ENCODE measurements at regions not wholly inside any gene's neighbourhood (a gene's known extent, or its start where the extent isn't known, plus 50 kb on each side); places are given as distances from the start of the nearest gene placed in this dataset.
A peak's percentile ranks its signal among the peaks of the same experiment; 100 is the strongest.
"Not testable (repeated sequence)": the region's sequence is repeated elsewhere in the genome, so short reads cannot be mapped to it uniquely, and the experiment has no call there.

GRCh38 chr18:78246588-78246987, 733.0 kb upstream of the SALL3 start:
- H3K9me3 ChIP-seq (ENCODE audit: control insufficient read depth, low read length): no peaks in the 10 kb centered on the region
- no peaks in the 10 kb centered on the region for H3K27me3 ChIP-seq (ENCODE audit: control insufficient read depth in 1 of 2, insufficient read depth in 2 of 2, low read length in 1 of 2)
- no peaks in the 10 kb centered on the region for H3K4me1 ChIP-seq (ENCODE audit: control insufficient read depth in 1 of 2, insufficient read depth in 2 of 2, low read length in 2 of 2)
- ATAC-seq (ENCODE audit: low FRiP score): no peak
- WGBS, 2 donors: 42 to 46% methylated on average over 17 of the region's 17 CpGs
- H3K4me3 ChIP-seq (ENCODE audit: low read length in 2 of 2): no peak overlapping the region
- no peak overlapping the region for H3K27ac ChIP-seq (ENCODE audit: low read depth in 1 of 2, low read length in 2 of 2)
- H3K36me3 ChIP-seq (ENCODE audit: control insufficient read depth in 1 of 2, insufficient read depth in 2 of 2, low read length in 1 of 2): no peaks in the 10 kb centered on the region
- DNase-seq: no peak
- intact Hi-C loops (cut with DNase I): no loop called here

- Histone ChIP-seq H3K4me1 (ENCODE audit: control insufficient read depth in 1 of 2, insufficient read depth in 2 of 2, low read length in 2 of 2) (no peaks in the 10 kb centered on the region), H3K36me3 (ENCODE audit: control insufficient read depth in 1 of 2, insufficient read depth in 2 of 2, low read length in 1 of 2) (no peaks in the 10 kb centered on the region), H3K27ac (ENCODE audit: low read depth in 1 of 2, low read length in 2 of 2) (no peak overlapping the region), H3K4me3 (ENCODE audit: low read length in 2 of 2) (no peak overlapping the region), H3K27me3 (ENCODE audit: control insufficient read depth in 1 of 2, insufficient read depth in 2 of 2, low read length in 1 of 2) (no peaks in the 10 kb centered on the region), H3K9me3 (ENCODE audit: control insufficient read depth, low read length) (no peaks in the 10 kb centered on the region)
- DNase-seq (no peak), ATAC-seq (ENCODE audit: low FRiP score) (no peak)
- intact Hi-C loops (cut with DNase I): no loop called here
- 76 to 78% methylated on average over 14 of the region's 14 CpGs for WGBS, 2 donors
These were observed 731.9 kb upstream of the SALL3 start for GRCh38 chr18:78247615-78248289.

GRCh38 chr18:78255013-78255412, 724.6 kb upstream of the SALL3 start:
- Histone ChIP-seq H3K9me3 (ENCODE audit: control insufficient read depth, low read length) (no peaks in the 10 kb centered on the region), H3K27ac (ENCODE audit: low read depth in 1 of 2, low read length in 2 of 2) (no peak overlapping the region), H3K4me1 (ENCODE audit: control insufficient read depth in 1 of 2, insufficient read depth in 2 of 2, low read length in 2 of 2) (no peaks in the 10 kb centered on the region), H3K4me3 (ENCODE audit: low read length in 2 of 2) (no peak overlapping the region), H3K36me3 (ENCODE audit: control insufficient read depth in 1 of 2, insufficient read depth in 2 of 2, low read length in 1 of 2) (no peaks in the 10 kb centered on the region), H3K27me3 (ENCODE audit: control insufficient read depth in 1 of 2, insufficient read depth in 2 of 2, low read length in 1 of 2) (no peaks in the 10 kb centered on the region)
- intact Hi-C loops (cut with DNase I): no loop called here
- ATAC-seq (ENCODE audit: low FRiP score): no peak
- WGBS, 2 donors: 90 to 92% methylated on average over 10 of the region's 10 CpGs
- DNase-seq: no peak

GRCh38 chr18:78268226-78268988, 711.2 kb upstream of the SALL3 start:
- DNase-seq (no peak), ATAC-seq (ENCODE audit: low FRiP score) (no peak)
- Histone ChIP-seq H3K4me3 (ENCODE audit: low read length in 2 of 2) (no peak overlapping the region), H3K9me3 (ENCODE audit: control insufficient read depth, low read length) (peaks cover 1% of the 10 kb centered on the region), H3K4me1 (ENCODE audit: control insufficient read depth in 1 of 2, insufficient read depth in 2 of 2, low read length in 2 of 2) (no peaks in the 10 kb centered on the region), H3K27ac (ENCODE audit: low read depth in 1 of 2, low read length in 2 of 2) (no peak overlapping the region), H3K27me3 (ENCODE audit: control insufficient read depth in 1 of 2, insufficient read depth in 2 of 2, low read length in 1 of 2) (no peaks in the 10 kb centered on the region), H3K36me3 (ENCODE audit: control insufficient read depth in 1 of 2, insufficient read depth in 2 of 2, low read length in 1 of 2) (no peaks in the 10 kb centered on the region)
- WGBS, 2 donors: 61 to 67% methylated on average over 26 of the region's 26 CpGs
- intact Hi-C loops (cut with DNase I): no loop called here

- Histone ChIP-seq H3K27ac (ENCODE audit: low read depth in 1 of 2, low read length in 2 of 2) (no peak overlapping the region), H3K4me1 (ENCODE audit: control insufficient read depth in 1 of 2, insufficient read depth in 2 of 2, low read length in 2 of 2) (no peaks in the 10 kb centered on the region), H3K4me3 (ENCODE audit: low read length in 2 of 2) (no peak overlapping the region), H3K36me3 (ENCODE audit: control insufficient read depth in 1 of 2, insufficient read depth in 2 of 2, low read length in 1 of 2) (no peaks in the 10 kb centered on the region), H3K9me3 (ENCODE audit: control insufficient read depth, low read length) (peaks cover 1% of the 10 kb centered on the region), H3K27me3 (ENCODE audit: control insufficient read depth in 1 of 2, insufficient read depth in 2 of 2, low read length in 1 of 2) (no peaks in the 10 kb centered on the region)
- DNase-seq (no peak), ATAC-seq (ENCODE audit: low FRiP score) (no peak)
- WGBS, 2 donors: 79 to 80% methylated on average over 9 of the region's 9 CpGs
- intact Hi-C loops (cut with DNase I): no loop called here
These were observed 707.8 kb upstream of the SALL3 start for GRCh38 chr18:78271790-78272189.

GRCh38 chr18:78273876-78274275, 705.7 kb upstream of the SALL3 start:
- Histone ChIP-seq H3K9me3 (ENCODE audit: control insufficient read depth, low read length) (peaks cover 1% of the 10 kb centered on the region), H3K27me3 (ENCODE audit: control insufficient read depth in 1 of 2, insufficient read depth in 2 of 2, low read length in 1 of 2) (no peaks in the 10 kb centered on the region), H3K36me3 (ENCODE audit: control insufficient read depth in 1 of 2, insufficient read depth in 2 of 2, low read length in 1 of 2) (no peaks in the 10 kb centered on the region), H3K27ac (ENCODE audit: low read depth in 1 of 2, low read length in 2 of 2) (no peak overlapping the region), H3K4me1 (ENCODE audit: control insufficient read depth in 1 of 2, insufficient read depth in 2 of 2, low read length in 2 of 2) (no peaks in the 10 kb centered on the region), H3K4me3 (ENCODE audit: low read length in 2 of 2) (no peak overlapping the region)
- intact Hi-C loops (cut with DNase I): no loop called here
- DNase-seq (no peak), ATAC-seq (ENCODE audit: low FRiP score) (no peak)

GRCh38 chr18:78283425-78283824, 696.2 kb upstream of the SALL3 start:
- H3K4me1 ChIP-seq (ENCODE audit: control insufficient read depth in 1 of 2, insufficient read depth in 2 of 2, low read length in 2 of 2); H3K9me3 ChIP-seq (ENCODE audit: control insufficient read depth, low read length); intact Hi-C loops (cut with DNase I); H3K4me3 ChIP-seq (ENCODE audit: low read length in 2 of 2); H3K36me3 ChIP-seq (ENCODE audit: control insufficient read depth in 1 of 2, insufficient read depth in 2 of 2, low read length in 1 of 2); DNase-seq; H3K27ac ChIP-seq (ENCODE audit: low read depth in 1 of 2, low read length in 2 of 2); ATAC-seq (ENCODE audit: low FRiP score); H3K27me3 ChIP-seq (ENCODE audit: control insufficient read depth in 1 of 2, insufficient read depth in 2 of 2, low read length in 1 of 2): not testable (repeated sequence)
- 79 to 80% methylated on average over 7 of the region's 7 CpGs for WGBS, 2 donors

- H3K27ac ChIP-seq (ENCODE audit: low read depth in 1 of 2, low read length in 2 of 2): no peak overlapping the region
- no peaks in the 10 kb centered on the region for H3K36me3 ChIP-seq (ENCODE audit: control insufficient read depth in 1 of 2, insufficient read depth in 2 of 2, low read length in 1 of 2)
- no peaks in the 10 kb centered on the region for H3K27me3 ChIP-seq (ENCODE audit: control insufficient read depth in 1 of 2, insufficient read depth in 2 of 2, low read length in 1 of 2)
- no peak for DNase-seq
- intact Hi-C loops (cut with DNase I): no loop called here
- H3K4me3 ChIP-seq (ENCODE audit: low read length in 2 of 2): no peak overlapping the region
- WGBS, 2 donors: 69 to 78% methylated on average over 13 of the region's 13 CpGs
- H3K4me1 ChIP-seq (ENCODE audit: control insufficient read depth in 1 of 2, insufficient read depth in 2 of 2, low read length in 2 of 2): no peaks in the 10 kb centered on the region
- ATAC-seq (ENCODE audit: low FRiP score): peak; percentile 33
- no peaks in the 10 kb centered on the region for H3K9me3 ChIP-seq (ENCODE audit: control insufficient read depth, low read length)
These were observed 686.8 kb upstream of the SALL3 start for GRCh38 chr18:78292618-78293380.

Data from aorta (tissue), 5 donors.